Hippocampal formation (tissue), 2 donors: ENCODE measurements at regions not wholly inside any gene's neighbourhood (a gene's known extent, or its start where the extent isn't known, plus 50 kb on each side); places are given as distances from the start of the nearest gene placed in this dataset.
"Not testable (repeated sequence)": the region's sequence is repeated elsewhere in the genome, so short reads cannot be mapped to it uniquely, and the experiment has no call there.

Experiments
- DNase-seq, 2 donors: peaks; one replicate each; lab custom pipeline; 2025; lab: John Stamatoyannopoulos, UW

DNA sequence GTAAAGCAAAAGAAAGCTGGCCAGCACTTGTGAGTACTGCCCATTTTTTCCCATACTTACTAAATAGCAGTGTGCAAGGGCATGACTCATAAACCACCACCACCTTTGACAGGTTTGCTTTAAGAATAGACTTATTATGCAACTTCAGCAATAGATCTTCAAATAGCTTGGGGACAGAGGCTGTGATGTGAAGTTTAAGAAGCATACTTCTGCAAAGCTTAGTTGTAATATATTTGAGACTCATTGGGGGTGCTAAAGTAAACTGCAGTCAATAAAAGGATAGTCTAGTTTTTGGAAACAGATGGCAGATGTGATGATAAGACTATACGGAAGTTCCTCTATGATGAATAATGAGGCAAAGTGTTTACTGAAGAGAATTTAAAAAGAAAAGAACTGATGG is 210.0 kb downstream of the PLA2G4A start:
- DNase-seq = no peak

GRCh38 chr1:187041104-187041503 is 212.4 kb downstream of the PLA2G4A start:
- no peak for DNase-seq

DNA sequence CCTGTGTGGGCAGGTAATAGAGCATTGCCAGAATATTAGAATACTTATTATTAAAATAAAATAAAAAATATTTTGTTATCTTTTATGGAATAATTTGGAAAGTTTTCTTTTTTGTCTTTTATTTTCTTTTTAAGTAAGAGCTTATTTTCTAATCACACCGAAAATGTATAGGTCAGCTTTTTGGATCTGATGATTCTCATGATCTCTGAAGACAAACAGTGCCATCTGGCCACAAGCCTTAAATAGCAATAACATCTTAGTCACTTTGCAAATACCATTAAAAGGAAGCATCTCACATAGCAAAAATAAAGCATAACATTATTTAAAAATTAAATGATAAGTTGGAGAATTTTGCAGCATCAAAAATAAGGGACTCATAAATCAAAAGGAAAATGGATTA is 213.8 kb downstream of the PLA2G4A start:
- DNase-seq = no peak

- not testable (repeated sequence) for DNase-seq
These were observed 214.7 kb downstream of the PLA2G4A start for GRCh38 chr1:187043433-187043832.

- no peak for DNase-seq
These were observed 215.7 kb downstream of the PLA2G4A start for GRCh38 chr1:187044411-187044810.

- DNase-seq = no peak
These were observed 216.6 kb downstream of the PLA2G4A start for GRCh38 chr1:187045371-187045770.

DNA sequence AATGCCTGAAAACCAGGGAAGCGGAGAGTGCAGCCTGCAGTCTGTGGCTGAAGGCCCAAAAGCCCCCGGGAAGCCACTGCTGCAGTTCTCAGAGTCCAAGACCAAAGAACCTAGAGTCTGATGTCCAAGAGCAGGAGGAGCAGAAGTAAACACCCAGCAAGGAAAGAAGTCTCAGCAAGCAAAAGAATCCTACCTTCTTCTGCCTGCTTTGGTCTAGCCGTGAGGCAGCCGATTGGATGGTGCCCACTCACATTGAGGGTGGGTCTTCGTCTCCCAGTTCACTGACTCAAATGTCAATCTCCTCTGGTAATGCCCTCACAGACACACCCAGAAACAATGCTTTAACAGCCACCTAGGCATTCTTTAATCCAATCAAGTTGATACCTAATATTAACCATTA is 217.5 kb downstream of the PLA2G4A start:
- DNase-seq = no peak

DNA sequence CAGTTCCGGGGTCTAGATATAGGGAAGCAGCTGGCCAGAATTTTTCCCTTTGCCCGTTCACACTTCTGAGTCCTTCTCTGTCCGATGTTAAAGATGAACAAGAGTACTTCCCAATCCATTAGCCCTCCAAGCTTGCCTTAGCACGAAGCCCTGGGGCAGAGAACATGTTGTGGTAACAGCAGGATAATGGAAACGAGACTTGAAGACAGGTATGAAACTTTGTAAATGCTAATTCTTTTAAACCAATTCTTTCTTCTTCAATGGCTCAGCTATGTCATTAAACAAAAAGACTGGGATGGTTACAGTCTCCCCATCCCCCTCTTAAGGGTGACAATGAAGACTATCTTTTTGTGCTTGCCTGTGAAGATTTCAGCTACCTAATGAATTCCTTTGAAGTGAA is 218.5 kb downstream of the PLA2G4A start:
- no peak for DNase-seq

- DNase-seq = peak in 1 of 2 donors; percentile 45
These were observed 223.0 kb downstream of the PLA2G4A start for GRCh38 chr1:187051618-187052232.

- no peak for DNase-seq
These were observed 225.1 kb downstream of the PLA2G4A start for GRCh38 chr1:187053876-187054275.

DNA sequence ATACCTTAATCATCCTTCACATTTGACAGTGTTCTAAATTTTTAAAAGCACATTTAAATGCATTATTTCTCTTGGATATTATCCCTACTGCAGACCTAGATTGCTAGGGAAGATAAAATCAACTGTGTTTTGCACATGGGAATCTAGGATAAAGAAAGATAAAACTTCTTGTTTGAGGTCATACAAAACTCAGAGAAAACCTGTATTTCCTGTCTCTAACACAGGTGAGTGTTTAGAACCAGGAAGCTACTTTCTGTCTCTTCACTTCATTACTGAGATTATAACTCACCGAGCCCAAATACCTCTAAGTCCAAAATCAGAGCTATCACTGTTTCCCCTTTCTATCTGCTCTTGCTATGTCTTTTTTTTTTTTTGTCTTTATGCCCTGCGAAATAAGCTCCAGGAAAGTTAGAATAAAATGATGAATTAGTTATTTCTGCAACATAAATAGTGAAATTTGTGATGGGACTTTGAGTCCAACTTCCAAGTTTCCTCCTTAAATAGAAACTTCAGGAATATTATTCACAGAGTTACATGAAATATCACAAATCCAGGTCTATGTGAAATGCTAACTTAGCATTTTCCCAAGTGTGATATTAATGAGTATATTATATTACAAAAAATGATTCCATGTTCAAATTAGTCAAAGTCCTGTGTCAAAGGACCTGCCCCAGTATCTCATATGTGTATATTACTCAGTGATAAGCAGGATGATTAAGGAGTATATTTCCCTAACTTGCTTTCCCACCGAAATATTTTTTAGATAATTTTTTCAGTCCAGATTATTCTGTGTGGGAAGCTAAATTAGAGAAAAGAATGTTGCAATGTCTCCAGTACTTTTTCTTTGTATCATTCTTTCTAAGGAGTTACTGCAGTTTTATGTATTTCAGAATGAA is 226.4 kb downstream of the PLA2G4A start:
- DNase-seq = no peak

- no peak for DNase-seq
These were observed 234.5 kb downstream of the PLA2G4A start for GRCh38 chr1:187063271-187063670.

DNA sequence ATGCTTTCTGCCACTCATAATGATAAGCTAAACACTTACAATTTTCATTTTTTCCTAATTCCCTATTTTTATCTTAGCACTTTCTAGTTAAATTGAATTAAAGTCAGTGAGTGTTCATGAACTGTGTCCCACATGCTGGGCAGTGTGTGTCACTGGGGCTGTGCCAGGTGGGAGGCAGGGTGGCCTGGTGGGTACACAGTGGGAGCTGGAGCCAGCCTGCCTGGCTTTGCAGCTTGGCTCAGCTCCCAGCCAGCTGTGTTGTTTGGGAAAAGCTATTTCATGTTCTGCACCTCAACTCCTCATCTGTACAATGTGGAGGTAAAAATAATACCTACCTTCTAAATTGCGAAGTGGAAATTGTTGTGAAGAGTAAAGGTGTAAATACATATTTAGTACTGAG is 238.4 kb downstream of the PLA2G4A start:
- DNase-seq = no peak

DNA sequence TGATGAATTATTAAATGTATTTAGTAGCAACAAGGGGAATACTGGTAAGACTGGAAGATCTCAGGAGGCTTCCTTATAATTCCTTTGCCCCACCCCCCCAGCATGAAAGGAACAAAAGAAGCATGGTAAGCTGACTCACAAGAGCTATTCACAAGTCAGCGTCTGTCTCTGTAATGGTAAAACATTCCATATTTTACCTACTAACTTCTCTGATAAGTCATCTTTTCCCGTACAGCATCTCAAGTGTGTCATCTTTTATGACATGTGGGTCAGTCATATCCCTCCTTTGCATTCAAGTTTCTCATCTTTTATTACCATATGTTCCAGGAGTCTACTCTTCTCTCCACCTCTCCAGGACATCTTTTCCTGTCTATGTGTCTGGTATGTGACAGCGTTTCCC is 241.3 kb downstream of the PLA2G4A start:
- no peak for DNase-seq

GRCh38 chr1:187072262-187073034 is 243.7 kb downstream of the PLA2G4A start:
- DNase-seq = not testable (repeated sequence)

GRCh38 chr1:187073035-187073560 is 244.3 kb downstream of the PLA2G4A start:
- not testable (repeated sequence) for DNase-seq

GRCh38 chr1:187073634-187074245 is 245.0 kb downstream of the PLA2G4A start:
- not testable (repeated sequence) for DNase-seq

GRCh38 chr1:187074445-187075048 is 245.8 kb downstream of the PLA2G4A start:
- DNase-seq = no peak

GRCh38 chr1:187076922-187077321 is 248.2 kb downstream of the PLA2G4A start:
- no peak for DNase-seq

GRCh38 chr1:187078321-187078720 is 249.6 kb downstream of the PLA2G4A start:
- DNase-seq = no peak

GRCh38 chr1:187078916-187079315 is 250.2 kb downstream of the PLA2G4A start:
- DNase-seq = no peak
